HG03097 (cell line): ENCODE measurements at regions not wholly inside any gene's neighbourhood (a gene's known extent, or its start where the extent isn't known, plus 50 kb on each side); places are given as distances from the start of the nearest gene placed in this dataset.
"Not testable (repeated sequence)": the region's sequence is repeated elsewhere in the genome, so short reads cannot be mapped to it uniquely, and the experiment has no call there.

ENCODE experiments used
- ATAC-seq: cut with Tn5 transposase; IDR thresholded peaks from one replicate; pipeline ENCODE4 v1.9.1; 2021; ENCODE audit not compliant: unreplicated experiment, low FRiP score

- ATAC-seq: no peak
Observed at GRCh38 chr9:96068511-96068910, 193.0 kb downstream of the ERCC6L2 start.

GRCh38 chr9:96067600-96067999 lies 192.1 kb downstream of the ERCC6L2 start:
- ATAC-seq: no peak

GRCh38 chr9:96067004-96067403 lies 191.5 kb downstream of the ERCC6L2 start:
- no peak for ATAC-seq

- ATAC-seq: no peak
Observed at GRCh38 chr9:96065482-96066251, 190.2 kb downstream of the ERCC6L2 start.

- ATAC-seq: no peak
Observed at GRCh38 chr9:96064826-96065481, 189.5 kb downstream of the ERCC6L2 start.

GRCh38 chr9:96062854-96063253 lies 187.4 kb downstream of the ERCC6L2 start:
- ATAC-seq: no peak

- ATAC-seq: no peak
Observed at GRCh38 chr9:96062031-96062430, 186.5 kb downstream of the ERCC6L2 start.

GRCh38 chr9:96061293-96061987 lies 185.9 kb downstream of the ERCC6L2 start:
- ATAC-seq: no peak

GRCh38 chr9:96058218-96058617 lies 182.7 kb downstream of the ERCC6L2 start:
- ATAC-seq: no peak

GRCh38 chr9:96057155-96057554 lies 181.7 kb downstream of the ERCC6L2 start:
- ATAC-seq: no peak

GRCh38 chr9:96056226-96056625 lies 180.7 kb downstream of the ERCC6L2 start:
- ATAC-seq: no peak

- not testable (repeated sequence) for ATAC-seq
Observed at GRCh38 chr9:96054248-96054647, 178.8 kb downstream of the ERCC6L2 start.

- no peak for ATAC-seq
Observed at GRCh38 chr9:96052686-96053085, 177.2 kb downstream of the ERCC6L2 start.

GRCh38 chr9:96051423-96051822 lies 175.9 kb downstream of the ERCC6L2 start:
- ATAC-seq: no peak

- ATAC-seq: no peak
Observed at GRCh38 chr9:96050861-96051155, 175.3 kb downstream of the ERCC6L2 start.

GRCh38 chr9:96050048-96050860 lies 174.8 kb downstream of the ERCC6L2 start:
- no peak for ATAC-seq

- no peak for ATAC-seq
Observed at GRCh38 chr9:96048956-96049831, 173.7 kb downstream of the ERCC6L2 start.

GRCh38 chr9:96048104-96048955 lies 172.8 kb downstream of the ERCC6L2 start:
- no peak for ATAC-seq

- no peak for ATAC-seq
Observed at GRCh38 chr9:96047741-96048103, 172.2 kb downstream of the ERCC6L2 start.
